DND-41 (cell line): ENCODE measurements at regions not wholly inside any gene's neighbourhood (a gene's known extent, or its start where the extent isn't known, plus 50 kb on each side); places are given as distances from the start of the nearest gene placed in this dataset.

Experiments used
- CTCF ChIP-seq: IDR thresholded peaks from 2 replicates; pipeline ENCODE4 v1.5.1; 2012; ENCODE audit warnings: borderline replicate concordance, low read length, moderate library complexity, mild to moderate bottlenecking; ENCODE audit not compliant: poor library complexity, severe bottlenecking; ENCODE audit errors: extremely low read depth
- EZH2 ChIP-seq: IDR thresholded peaks from 3 replicates; pipeline ENCODE4 v1.6.1; 2012; ENCODE audit warnings: borderline replicate concordance, low read depth, mild to moderate bottlenecking, moderate library complexity, low read length, inconsistent platforms; ENCODE audit not compliant: severe bottlenecking

GRCh38 chr18:26708806-26709716 lies 156.4 kb downstream of the AQP4 start:
- TF ChIP-seq CTCF (no peak), EZH2 (no peak)
